ENCODE measurements at regions not wholly inside any gene's neighbourhood (a gene's known extent, or its start where the extent isn't known, plus 50 kb on each side); places are given as distances from the start of the nearest gene placed in this dataset.
"Not testable (repeated sequence)": the region's sequence is repeated elsewhere in the genome, so short reads cannot be mapped to it uniquely, and the experiment has no call there.

DNA sequence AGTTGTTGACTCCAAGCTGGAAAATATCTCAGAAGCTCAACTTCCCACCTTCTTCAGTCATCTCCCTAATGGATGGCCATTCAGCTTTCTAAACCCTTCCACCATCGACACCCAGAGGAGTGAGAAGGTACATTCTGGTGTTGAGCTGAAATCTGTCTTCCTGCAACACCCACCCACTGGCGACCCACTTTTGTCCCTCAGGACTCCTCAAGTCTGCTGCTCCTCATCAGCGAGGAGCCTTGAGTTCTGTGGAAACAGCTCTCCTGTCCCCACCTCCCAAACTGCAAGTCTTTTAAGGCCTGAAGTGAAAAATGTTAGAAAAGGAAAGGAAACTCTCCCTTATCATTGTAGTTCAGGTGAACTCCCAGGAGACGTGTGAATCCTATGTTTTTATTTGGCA lies 111.5 kb upstream of the HAND1 start:
- Histone ChIP-seq H3K36me3 (no peaks in the 10 kb centered on the region), H3K4me3 (no peak overlapping the region), H3K27me3 (no peaks in the 10 kb centered on the region), H3K9me3 (no peaks in the 10 kb centered on the region), H3K4me1 (no peaks in the 10 kb centered on the region), H3K27ac (no peak overlapping the region)
- TF ChIP-seq POLR2A (IDR thresholded peaks at IDR 0.05) (no peak), CTCF (IDR thresholded peaks at IDR 0.05) (no peak)
- no peak for DNase-seq

DNA sequence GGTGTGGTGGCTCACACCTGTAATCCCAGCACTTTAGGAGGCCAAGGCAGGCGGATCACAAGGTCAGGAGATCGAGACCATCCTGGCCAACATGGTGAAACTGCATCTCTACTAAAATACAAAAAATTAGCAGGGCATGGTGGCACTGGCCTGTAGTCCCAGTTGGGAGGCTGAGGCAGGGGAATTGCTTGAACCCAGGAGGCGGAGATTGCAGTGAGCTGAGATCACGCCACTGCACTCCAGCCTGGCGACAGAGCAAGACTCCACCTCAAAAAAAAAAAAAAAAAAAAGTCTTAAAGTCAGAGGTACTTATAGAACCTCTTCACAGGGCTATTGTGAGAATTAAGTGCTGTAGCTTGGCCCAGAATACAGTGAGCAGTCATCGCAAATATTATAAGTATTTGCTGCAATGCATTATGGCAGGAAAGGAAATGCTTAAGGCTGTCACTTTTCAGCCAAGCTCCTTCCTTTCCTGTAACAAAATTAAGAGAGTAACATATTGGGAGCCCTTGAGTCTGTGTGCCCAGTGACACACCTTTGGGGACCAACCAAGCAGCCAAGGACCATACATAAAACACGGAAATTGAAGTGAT lies 110.9 kb upstream of the HAND1 start:
- H3K27ac ChIP-seq, H3K36me3 ChIP-seq, H3K27me3 ChIP-seq, DNase-seq, H3K9me3 ChIP-seq, H3K4me3 ChIP-seq, H3K4me1 ChIP-seq: not testable (repeated sequence)

GRCh38 chr5:154588091-154588774 lies 110.2 kb upstream of the HAND1 start:
- no peak for TF ChIP-seq POLR2A (IDR thresholded peaks at IDR 0.05)
- no peak for TF ChIP-seq CTCF (IDR thresholded peaks at IDR 0.05)
- H3K27ac ChIP-seq: no peak overlapping the region

DNA sequence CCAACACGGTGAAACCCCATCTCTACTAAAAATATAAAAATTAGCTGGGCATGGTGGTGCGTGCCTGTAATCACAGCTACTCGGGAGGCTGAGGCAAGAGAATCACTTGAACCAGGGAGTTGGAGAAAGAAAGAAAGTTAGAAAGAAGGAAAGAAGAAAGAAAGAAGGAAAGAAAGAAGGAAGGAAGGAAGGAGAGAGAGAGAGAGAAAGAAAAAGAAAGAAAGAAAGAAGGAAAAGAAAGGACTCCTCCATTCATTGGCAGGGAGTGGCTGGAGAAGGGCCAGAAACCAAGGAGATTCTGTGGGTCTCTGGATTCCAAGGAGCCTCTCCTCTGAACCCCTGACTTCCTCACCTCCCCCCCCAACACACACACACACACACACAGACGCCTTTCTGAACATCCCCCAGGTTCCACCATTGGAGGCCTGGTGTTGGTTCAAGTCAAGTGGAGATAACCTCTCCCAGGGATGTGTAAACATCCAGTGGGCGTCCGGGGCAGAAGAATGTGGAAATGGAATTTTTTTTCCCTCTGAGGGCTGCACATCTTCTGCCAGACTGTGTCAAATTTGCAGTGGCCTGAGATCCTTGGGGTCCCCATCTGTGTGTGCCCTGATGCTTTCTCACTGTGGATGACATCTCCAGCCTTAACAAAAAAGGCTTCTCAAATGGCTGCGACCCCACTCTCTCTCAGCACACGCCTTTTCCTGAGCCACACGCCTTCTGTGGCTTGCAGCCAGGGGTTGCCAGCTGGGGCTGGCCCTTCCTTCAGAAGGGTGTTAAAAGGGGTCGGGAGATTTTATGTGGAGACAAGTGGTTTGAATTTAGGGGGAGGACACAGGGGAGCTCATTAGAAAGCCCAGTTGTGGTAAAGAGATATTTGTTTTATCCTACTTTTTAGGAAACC lies 109.3 kb upstream of the HAND1 start:
- H3K27me3 ChIP-seq: no peaks in the 10 kb centered on the region
- TF ChIP-seq CTCF (IDR thresholded peaks at IDR 0.05) (no peak), POLR2A (IDR thresholded peaks at IDR 0.05) (no peak)
- no peak overlapping the region for H3K4me3 ChIP-seq

More at GRCh38 chr5:154588091-154588774, 110.2 kb upstream of the HAND1 start:
- no peak for DNase-seq
- Histone ChIP-seq H3K4me1 (no peaks in the 10 kb centered on the region), H3K4me3 (no peak overlapping the region), H3K9me3 (no peaks in the 10 kb centered on the region), H3K27me3 (no peaks in the 10 kb centered on the region), H3K36me3 (no peaks in the 10 kb centered on the region)

GRCh38 chr5:154583671-154584177 lies 105.7 kb upstream of the HAND1 start:
- Histone ChIP-seq H3K4me1 (no peaks in the 10 kb centered on the region), H3K4me3 (no peak overlapping the region), H3K9me3 (no peaks in the 10 kb centered on the region), H3K36me3 (no peaks in the 10 kb centered on the region), H3K27ac (no peak overlapping the region), H3K27me3 (no peaks in the 10 kb centered on the region)
- TF ChIP-seq CTCF (IDR thresholded peaks at IDR 0.05) (no peak), POLR2A (IDR thresholded peaks at IDR 0.05) (no peak)
- no peak for DNase-seq

More for the DNA sequence above, 109.3 kb upstream of the HAND1 start:
- H3K9me3 ChIP-seq: no peaks in the 10 kb centered on the region
- no peaks in the 10 kb centered on the region for H3K4me1 ChIP-seq
- DNase-seq: no peak
- no peaks in the 10 kb centered on the region for H3K36me3 ChIP-seq
- no peak overlapping the region for H3K27ac ChIP-seq

GRCh38 chr5:154580422-154580821 lies 102.4 kb upstream of the HAND1 start:
- H3K4me3 ChIP-seq: no peak overlapping the region
- DNase-seq: no peak
- H3K36me3 ChIP-seq: no peaks in the 10 kb centered on the region

More at GRCh38 chr5:154580422-154580821, 102.4 kb upstream of the HAND1 start:
- Histone ChIP-seq H3K9me3 (no peaks in the 10 kb centered on the region), H3K4me1 (no peaks in the 10 kb centered on the region), H3K27me3 (no peaks in the 10 kb centered on the region), H3K27ac (no peak overlapping the region)
- TF ChIP-seq CTCF (IDR thresholded peaks at IDR 0.05) (no peak), POLR2A (IDR thresholded peaks at IDR 0.05) (no peak)

All from Peyer's patch (tissue), 4 donors.